Fibroblast of lung (primary cell): ENCODE measurements at regions not wholly inside any gene's neighbourhood (a gene's known extent, or its start where the extent isn't known, plus 50 kb on each side); places are given as distances from the start of the nearest gene placed in this dataset.

Experiments
- DNase-seq, 2 donors: peaks; one replicate each; pipeline versions ENCODE4 v3.0.0 to v3.0.0-alpha.2; 2010; ENCODE audit warnings: low read depth in 2 of 2
- H2AFZ ChIP-seq: 2 replicates; pipeline ENCODE4 v1.5.1; 2012; ENCODE audit warnings: low read length, control low read depth, inconsistent platforms
- H3K27ac ChIP-seq: 2 replicates; pipeline ENCODE4 v1.5.1; 2011; ENCODE audit warnings: low read length, control low read depth; ENCODE audit not compliant: insufficient read depth
- H3K27me3 ChIP-seq: 2 replicates; pipeline ENCODE4 v1.5.1; 2011; ENCODE audit warnings: mild to moderate bottlenecking, low read length; ENCODE audit not compliant: control insufficient read depth, insufficient read depth
- H3K36me3 ChIP-seq: 2 replicates; pipeline ENCODE4 v1.5.1; 2011; ENCODE audit warnings: low read length; ENCODE audit not compliant: control insufficient read depth, insufficient read depth
- H3K4me1 ChIP-seq: 2 replicates; pipeline ENCODE4 v1.5.1; 2011; ENCODE audit warnings: low read length; ENCODE audit not compliant: control insufficient read depth, insufficient read depth; ENCODE audit errors: extremely low read depth
- H3K4me2 ChIP-seq: 2 replicates; pipeline ENCODE4 v1.5.1; 2011; ENCODE audit warnings: low read length, control low read depth; ENCODE audit not compliant: insufficient read depth; ENCODE audit errors: extremely low read depth
- H3K4me3 ChIP-seq, 4 experiments: fragments of 200-600 bp in 1 of 4; sonication (generic) in 1 of 4; replicated peaks in 1 of 4; 2 replicates each; pipeline ENCODE4 v1.5.1; 2011 to 2016; ENCODE audit warnings: low read length in 4 of 4, low read depth in 3 of 4, mild to moderate bottlenecking in 3 of 4, control low read depth in 2 of 4, inconsistent platforms in 1 of 4, mixed read lengths in 1 of 4; ENCODE audit not compliant: insufficient read depth in 1 of 4; ENCODE audit errors: control extremely low read depth in 1 of 4
- H3K79me2 ChIP-seq: 2 replicates; pipeline ENCODE4 v1.5.1; 2012; ENCODE audit warnings: mild to moderate bottlenecking, low read length, inconsistent platforms; ENCODE audit not compliant: control insufficient read depth, insufficient read depth
- H3K9ac ChIP-seq: 2 replicates; pipeline ENCODE4 v1.5.1; 2011; ENCODE audit warnings: mild to moderate bottlenecking, low read length, control low read depth; ENCODE audit not compliant: insufficient read depth
- H3K9me3 ChIP-seq: 2 replicates; pipeline ENCODE4 v1.5.1; 2012; ENCODE audit warnings: low read depth, low read length; ENCODE audit not compliant: control insufficient read depth, insufficient read depth
- H4K20me1 ChIP-seq: 2 replicates; pipeline ENCODE4 v1.5.1; 2011; ENCODE audit warnings: low read length; ENCODE audit not compliant: control insufficient read depth, insufficient read depth; ENCODE audit errors: extremely low read depth
- CTCF ChIP-seq, 2 donors: IDR thresholded peaks in 1 of 2; conservative IDR thresholded peaks in 1 of 2; 1 replicate in 1 of 2; 2 replicates in 1 of 2; pipeline ENCODE4 v1.5.1; 2011 to 2012; ENCODE audit warnings: low read length in 2 of 2, control low read depth in 1 of 2, inconsistent platforms in 1 of 2, low read depth in 1 of 2, mild to moderate bottlenecking in 1 of 2
- EZH2 ChIP-seq: IDR thresholded peaks from 2 replicates; pipeline ENCODE4 v1.5.1; 2012; ENCODE audit warnings: low read length, control low read depth, mild to moderate bottlenecking; ENCODE audit errors: missing control alignments

- H3K4me2 ChIP-seq = no peak overlapping the region
- H3K4me1 ChIP-seq = no peaks in the 10 kb centered on the region
- H3K9me3 ChIP-seq = no peaks in the 10 kb centered on the region
- no peaks in the 10 kb centered on the region for H3K36me3 ChIP-seq
- no peaks in the 10 kb centered on the region for H4K20me1 ChIP-seq
- no peak for TF ChIP-seq EZH2
- TF ChIP-seq CTCF (conservative IDR thresholded peaks at IDR 0.05 in 1 of 2, IDR thresholded peaks at IDR 0.05 in 1 of 2; ENCODE audit: low read depth in 1 of 2, low read length in 2 of 2) = no peak
- no peak overlapping the region for H3K9ac ChIP-seq
- H3K4me3 ChIP-seq = no peak overlapping the region
- H3K27ac ChIP-seq = no peak overlapping the region
- no peaks in the 10 kb centered on the region for H3K27me3 ChIP-seq
- no peak for DNase-seq
- H2AFZ ChIP-seq = no peak overlapping the region
- H3K79me2 ChIP-seq = no peaks in the 10 kb centered on the region
These were observed 233.3 kb downstream of the INSIG2 start for GRCh38 chr2:118321432-118322105.

GRCh38 chr2:118320658-118321057, 232.4 kb downstream of the INSIG2 start:
- H3K9me3 ChIP-seq = no peaks in the 10 kb centered on the region
- no peak for TF ChIP-seq CTCF (conservative IDR thresholded peaks at IDR 0.05 in 1 of 2, IDR thresholded peaks at IDR 0.05 in 1 of 2; ENCODE audit: low read depth in 1 of 2, low read length in 2 of 2)
- no peak for TF ChIP-seq EZH2

GRCh38 chr2:118320196-118320595, 231.9 kb downstream of the INSIG2 start:
- H2AFZ ChIP-seq = no peak overlapping the region
- TF ChIP-seq EZH2 (no peak), CTCF (conservative IDR thresholded peaks at IDR 0.05 in 1 of 2, IDR thresholded peaks at IDR 0.05 in 1 of 2; ENCODE audit: low read depth in 1 of 2, low read length in 2 of 2) (no peak)
- no peaks in the 10 kb centered on the region for H3K9me3 ChIP-seq
- no peak for DNase-seq
- no peak overlapping the region for H3K9ac ChIP-seq
- H3K27me3 ChIP-seq = no peaks in the 10 kb centered on the region
- H3K36me3 ChIP-seq = no peaks in the 10 kb centered on the region
- no peaks in the 10 kb centered on the region for H3K79me2 ChIP-seq
- no peaks in the 10 kb centered on the region for H3K4me1 ChIP-seq
- H3K4me3 ChIP-seq = no peak overlapping the region
- H3K27ac ChIP-seq = no peak overlapping the region
- H3K4me2 ChIP-seq = no peak overlapping the region
- H4K20me1 ChIP-seq = no peaks in the 10 kb centered on the region

More at GRCh38 chr2:118320658-118321057, 232.4 kb downstream of the INSIG2 start:
- Histone ChIP-seq H3K9ac (no peak overlapping the region), H3K79me2 (no peaks in the 10 kb centered on the region), H3K27ac (no peak overlapping the region), H4K20me1 (no peaks in the 10 kb centered on the region), H3K4me2 (no peak overlapping the region), H3K4me1 (no peaks in the 10 kb centered on the region), H3K36me3 (no peaks in the 10 kb centered on the region), H3K27me3 (no peaks in the 10 kb centered on the region), H2AFZ (no peak overlapping the region), H3K4me3 (no peak overlapping the region)
- no peak for DNase-seq
